Gastrocnemius medialis (tissue), 4 donors: ENCODE measurements at regions not wholly inside any gene's neighbourhood (a gene's known extent, or its start where the extent isn't known, plus 50 kb on each side); places are given as distances from the start of the nearest gene placed in this dataset.

ENCODE experiments used
- ATAC-seq, 2 donors: fragments of 150-250 bp; one replicate each; pipeline ENCODE4 v1.9.1; 2016
- DNase-seq, 2 donors: peaks; one replicate each; pipeline ENCODE4 v3.0.0-alpha.2; 2019
- H3K27ac ChIP-seq, 4 donors: fragments of 200-600 bp; sonication (generic); 1 replicate in 1 of 4; 2 replicates in 3 of 4; pipeline ENCODE4 v1.5.1; 2016 to 2018; ENCODE audit warnings: mild to moderate bottlenecking in 2 of 4, moderate library complexity in 1 of 4
- H3K27me3 ChIP-seq, 3 donors: fragments of 200-600 bp; sonication (generic) in 2 of 3; 1 replicate in 1 of 3; 2 replicates in 2 of 3; pipeline versions ENCODE4 v1.5.1 to v1.6.0; 2016 to 2019; ENCODE audit warnings: mild to moderate bottlenecking in 1 of 3, moderate library complexity in 1 of 3
- H3K36me3 ChIP-seq, 2 donors: fragments of 200-600 bp; sonication (generic) in 1 of 2; one replicate each; pipeline ENCODE4 v1.5.1; 2017 to 2018
- H3K4me1 ChIP-seq, 2 donors: fragments of 200-600 bp; sonication (generic) in 1 of 2; one replicate each; pipeline ENCODE4 v1.5.1; 2016 to 2017; ENCODE audit warnings: mild to moderate bottlenecking in 2 of 2
- H3K4me3 ChIP-seq, 4 donors: fragments of 200-600 bp; sonication (generic) in 3 of 4; 1 replicate in 1 of 4; 2 replicates in 3 of 4; pipeline ENCODE4 v1.5.1; 2016 to 2019; ENCODE audit warnings: mild to moderate bottlenecking in 2 of 4
- H3K9me3 ChIP-seq, 3 donors: fragments of 200-600 bp; sonication (generic) in 2 of 3; 1 replicate in 1 of 3; 2 replicates in 2 of 3; pipeline ENCODE4 v1.5.1; 2016 to 2019
- POLR2A ChIP-seq, 2 donors: fragments of 450-650 bp; IDR thresholded peaks; one replicate each; pipeline ENCODE4 v1.6.1; 2017; ENCODE audit warnings: antibody characterized with exemption in 2 of 2, mild to moderate bottlenecking in 2 of 2, moderate library complexity in 2 of 2
- in situ Hi-C, 4 donors: fragments of 200-750 bp; cut with MboI; loops; one replicate each; pipeline versions ENCODE4 v1.15.0 to v1.8.0; 2017; ENCODE audit warnings: low sequenced_read_pairs in 4 of 4
- intact Hi-C: fragments of 100-400 bp; cut with DNase I; formaldehyde crosslinking; loops from one replicate; pipeline ENCODE4 v1.15.1; 2023; ENCODE audit warnings: low total_unique reads
- TF ChIP-seq, protein P1 (sequence below), 5 experiments: fragments of 450-650 bp in 3 of 5; fragments of 200-600 bp in 2 of 5; sonication (generic) in 2 of 5; IDR thresholded peaks in 4 of 5; conservative IDR thresholded peaks in 1 of 5; 1 replicate in 4 of 5; 2 replicates in 1 of 5; pipeline ENCODE4 v1.5.1; 2016 to 2019; ENCODE audit warnings: antibody characterized with exemption in 5 of 5, mild to moderate bottlenecking in 3 of 5, moderate library complexity in 3 of 5

DNA sequence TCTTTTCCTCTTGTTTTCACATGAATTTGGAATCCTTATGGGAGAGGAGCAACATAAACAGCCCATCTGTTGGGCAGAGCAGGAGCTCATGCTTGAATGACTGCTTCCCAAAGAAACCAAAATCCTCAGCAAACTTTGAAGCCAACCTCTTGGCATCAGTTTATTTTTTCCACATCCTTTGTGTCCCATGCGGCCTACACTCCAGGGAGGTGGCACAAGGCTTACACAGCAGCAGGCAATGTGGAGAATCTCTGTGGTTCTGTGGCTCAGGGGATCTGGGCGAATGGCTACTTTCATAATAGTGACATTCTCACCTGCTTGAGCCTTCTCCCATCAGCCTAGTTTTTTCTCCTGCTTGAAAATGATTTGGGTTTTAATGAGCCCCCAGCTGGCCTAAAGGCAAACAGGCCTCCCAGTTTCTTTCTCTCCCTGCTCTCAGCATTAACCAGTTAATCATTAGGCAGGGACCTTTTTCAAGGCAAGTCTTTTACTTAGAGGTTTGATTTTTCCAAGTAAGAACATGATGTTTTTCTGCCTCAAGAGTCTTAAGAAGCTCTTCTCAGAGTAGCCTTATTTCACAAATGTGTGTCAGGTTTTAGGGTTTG, 370.3 kb downstream of the ARHGEF28 start:
- Histone ChIP-seq H3K27ac (no peak overlapping the region), H3K4me1 (peaks cover 0 to 4% of the 10 kb centered on the region in 2 donors), H3K9me3 (no peaks in the 10 kb centered on the region), H3K36me3 (no peaks in the 10 kb centered on the region), H3K4me3 (no peak overlapping the region), H3K27me3 (no peaks in the 10 kb centered on the region)
- no peak for DNase-seq
- in situ Hi-C loops, result no loop called here
- TF ChIP-seq, protein P1, sequence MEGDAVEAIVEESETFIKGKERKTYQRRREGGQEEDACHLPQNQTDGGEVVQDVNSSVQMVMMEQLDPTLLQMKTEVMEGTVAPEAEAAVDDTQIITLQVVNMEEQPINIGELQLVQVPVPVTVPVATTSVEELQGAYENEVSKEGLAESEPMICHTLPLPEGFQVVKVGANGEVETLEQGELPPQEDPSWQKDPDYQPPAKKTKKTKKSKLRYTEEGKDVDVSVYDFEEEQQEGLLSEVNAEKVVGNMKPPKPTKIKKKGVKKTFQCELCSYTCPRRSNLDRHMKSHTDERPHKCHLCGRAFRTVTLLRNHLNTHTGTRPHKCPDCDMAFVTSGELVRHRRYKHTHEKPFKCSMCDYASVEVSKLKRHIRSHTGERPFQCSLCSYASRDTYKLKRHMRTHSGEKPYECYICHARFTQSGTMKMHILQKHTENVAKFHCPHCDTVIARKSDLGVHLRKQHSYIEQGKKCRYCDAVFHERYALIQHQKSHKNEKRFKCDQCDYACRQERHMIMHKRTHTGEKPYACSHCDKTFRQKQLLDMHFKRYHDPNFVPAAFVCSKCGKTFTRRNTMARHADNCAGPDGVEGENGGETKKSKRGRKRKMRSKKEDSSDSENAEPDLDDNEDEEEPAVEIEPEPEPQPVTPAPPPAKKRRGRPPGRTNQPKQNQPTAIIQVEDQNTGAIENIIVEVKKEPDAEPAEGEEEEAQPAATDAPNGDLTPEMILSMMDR (IDR thresholded peaks at IDR 0.05 in 4 of 5, conservative IDR thresholded peaks at IDR 0.05 in 1 of 5), result no peak
- TF ChIP-seq POLR2A (IDR thresholded peaks at IDR 0.05), result no peak
- intact Hi-C loops, result no loop called here
- no peak for ATAC-seq

DNA sequence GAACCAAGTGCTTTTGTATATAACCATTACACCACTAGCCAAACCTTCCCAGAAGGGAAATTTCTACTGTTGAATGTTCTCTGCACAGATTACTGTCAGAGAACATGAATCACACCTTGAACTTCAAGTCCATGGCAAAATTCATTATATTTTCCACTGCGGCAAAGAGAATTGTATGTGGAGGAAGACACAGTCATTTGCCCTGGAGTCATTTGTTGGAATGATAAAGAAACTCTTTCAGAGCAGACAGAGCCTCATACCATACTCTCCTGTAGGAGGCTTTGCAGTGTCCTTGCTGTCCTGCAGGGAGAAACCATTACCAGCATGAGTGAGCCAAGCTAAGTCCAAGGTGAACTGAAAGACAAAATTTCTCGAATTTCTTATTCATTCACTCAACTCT, 369.0 kb downstream of the ARHGEF28 start:
- H3K36me3 ChIP-seq, result no peaks in the 10 kb centered on the region
- no peak for ATAC-seq
- no peak overlapping the region for H3K4me3 ChIP-seq
- peaks cover 0 to 4% of the 10 kb centered on the region in 2 donors for H3K4me1 ChIP-seq
- TF ChIP-seq POLR2A (IDR thresholded peaks at IDR 0.05), result no peak
- TF ChIP-seq, protein P1 (IDR thresholded peaks at IDR 0.05 in 4 of 5, conservative IDR thresholded peaks at IDR 0.05 in 1 of 5), result no peak
- H3K9me3 ChIP-seq, result no peaks in the 10 kb centered on the region
- H3K27me3 ChIP-seq, result no peaks in the 10 kb centered on the region
- intact Hi-C loops (no loop called here), in situ Hi-C loops (no loop called here)
- no peak overlapping the region for H3K27ac ChIP-seq
- DNase-seq, result no peak
